RWPE2 (cell line): ENCODE measurements at regions not wholly inside any gene's neighbourhood (a gene's known extent, or its start where the extent isn't known, plus 50 kb on each side); places are given as distances from the start of the nearest gene placed in this dataset.

ENCODE experiments used
- ATAC-seq: fragments of 200-7000 bp; cut with Tn5 transposase; 3 replicates; pipeline ENCODE4 v1.9.1; 2021; ENCODE audit warnings: low read depth
- DNase-seq: peaks from one replicate; pipeline ENCODE4 v3.0.0-alpha.2; 2020; ENCODE audit warnings: low spot score
- H3K27ac ChIP-seq: fragments of 450-650 bp; 2 replicates; pipeline ENCODE4 v1.5.1; 2017; ENCODE audit warnings: mild to moderate bottlenecking; ENCODE audit not compliant: poor library complexity, severe bottlenecking
- H3K27me3 ChIP-seq: fragments of 250-450 bp; sonication (Bioruptor Pico); 2 replicates; pipeline ENCODE4 v1.5.1; 2021; ENCODE audit warnings: mild to moderate bottlenecking, moderate library complexity; ENCODE audit not compliant: insufficient read depth, poor library complexity, severe bottlenecking
- H3K36me3 ChIP-seq: fragments of 250-450 bp; sonication (Bioruptor Pico); 2 replicates; pipeline ENCODE4 v1.5.1; 2020; ENCODE audit warnings: low read depth, mild to moderate bottlenecking, moderate library complexity
- H3K4me1 ChIP-seq: fragments of 250-450 bp; sonication (Bioruptor Pico); 2 replicates; pipeline ENCODE4 v1.5.1; 2021; ENCODE audit warnings: mild to moderate bottlenecking, moderate library complexity; ENCODE audit not compliant: insufficient read depth, poor library complexity, severe bottlenecking
- H3K4me3 ChIP-seq: fragments of 250-450 bp; sonication (Bioruptor Pico); 2 replicates; pipeline ENCODE4 v1.5.1; 2021; ENCODE audit warnings: mild to moderate bottlenecking, moderate library complexity; ENCODE audit not compliant: severe bottlenecking
- H3K9me3 ChIP-seq: fragments of 250-450 bp; sonication (Bioruptor Pico); 2 replicates; pipeline ENCODE4 v1.5.1; 2021; ENCODE audit warnings: mild to moderate bottlenecking, moderate library complexity; ENCODE audit not compliant: severe bottlenecking
- TF ChIP-seq, protein P1 (sequence below): fragments of 450-650 bp; IDR thresholded peaks from one replicate; pipeline ENCODE4 v1.5.1; 2017; ENCODE audit warnings: mild to moderate bottlenecking, moderate library complexity; ENCODE audit not compliant: poor library complexity, severe bottlenecking

DNA sequence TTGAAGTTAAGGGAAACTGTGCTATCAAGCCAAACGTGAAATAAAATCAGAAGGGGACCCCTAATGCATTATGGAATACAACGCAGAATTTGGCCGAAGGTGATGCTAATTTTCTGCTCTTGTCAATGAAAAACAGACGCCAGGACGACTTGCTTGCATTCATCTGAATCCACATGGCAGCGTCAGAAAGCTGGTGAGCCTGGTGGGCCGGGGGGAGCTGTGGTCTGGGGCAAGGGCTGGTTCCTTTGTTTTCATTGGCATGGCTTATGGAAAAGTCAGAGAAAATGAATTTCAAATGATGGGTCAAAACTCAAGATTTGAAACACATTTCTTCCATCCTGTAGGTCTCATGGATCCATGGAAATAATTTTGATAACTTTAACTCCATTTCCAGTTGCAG lies 86.4 kb upstream of the RUNX1 start:
- DNase-seq (no peak), ATAC-seq (no peak)
- H3K27me3 ChIP-seq: no peaks in the 10 kb centered on the region
- H3K9me3 ChIP-seq: no peaks in the 10 kb centered on the region
- H3K27ac ChIP-seq: peak overlapping the region; percentile 93
- no peaks in the 10 kb centered on the region for H3K36me3 ChIP-seq
- H3K4me1 ChIP-seq: peaks cover 47% of the 10 kb centered on the region
- TF ChIP-seq, protein P1, sequence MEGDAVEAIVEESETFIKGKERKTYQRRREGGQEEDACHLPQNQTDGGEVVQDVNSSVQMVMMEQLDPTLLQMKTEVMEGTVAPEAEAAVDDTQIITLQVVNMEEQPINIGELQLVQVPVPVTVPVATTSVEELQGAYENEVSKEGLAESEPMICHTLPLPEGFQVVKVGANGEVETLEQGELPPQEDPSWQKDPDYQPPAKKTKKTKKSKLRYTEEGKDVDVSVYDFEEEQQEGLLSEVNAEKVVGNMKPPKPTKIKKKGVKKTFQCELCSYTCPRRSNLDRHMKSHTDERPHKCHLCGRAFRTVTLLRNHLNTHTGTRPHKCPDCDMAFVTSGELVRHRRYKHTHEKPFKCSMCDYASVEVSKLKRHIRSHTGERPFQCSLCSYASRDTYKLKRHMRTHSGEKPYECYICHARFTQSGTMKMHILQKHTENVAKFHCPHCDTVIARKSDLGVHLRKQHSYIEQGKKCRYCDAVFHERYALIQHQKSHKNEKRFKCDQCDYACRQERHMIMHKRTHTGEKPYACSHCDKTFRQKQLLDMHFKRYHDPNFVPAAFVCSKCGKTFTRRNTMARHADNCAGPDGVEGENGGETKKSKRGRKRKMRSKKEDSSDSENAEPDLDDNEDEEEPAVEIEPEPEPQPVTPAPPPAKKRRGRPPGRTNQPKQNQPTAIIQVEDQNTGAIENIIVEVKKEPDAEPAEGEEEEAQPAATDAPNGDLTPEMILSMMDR: no peak
- H3K4me3 ChIP-seq: no peak overlapping the region

DNA sequence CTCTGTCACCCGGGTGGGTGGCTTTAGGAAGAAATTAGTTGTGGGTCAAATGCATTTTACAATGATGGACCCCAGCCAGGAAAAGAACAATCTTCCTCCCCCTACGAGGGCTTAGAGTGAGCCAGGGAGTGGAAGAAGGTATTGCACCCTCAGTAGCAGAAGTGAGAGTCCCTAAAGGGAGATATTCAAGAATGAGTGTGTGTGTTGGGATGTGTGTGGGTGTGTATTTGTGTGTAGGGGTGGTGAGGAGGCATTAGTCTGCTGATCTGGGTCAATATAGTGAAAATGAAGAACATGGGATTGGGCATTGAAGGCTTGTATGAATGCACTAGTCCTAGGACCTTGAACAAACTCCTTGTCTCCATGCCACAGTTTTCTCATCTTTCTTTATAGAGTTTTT lies 85.2 kb upstream of the RUNX1 start:
- Histone ChIP-seq H3K4me3 (no peak overlapping the region), H3K27me3 (no peaks in the 10 kb centered on the region), H3K27ac (no peak overlapping the region), H3K4me1 (peaks cover 43% of the 10 kb centered on the region), H3K36me3 (no peaks in the 10 kb centered on the region), H3K9me3 (no peaks in the 10 kb centered on the region)
- DNase-seq: no peak
- ATAC-seq: no peak
- TF ChIP-seq, protein P1: no peak

- TF ChIP-seq, protein P1: no peak
- Histone ChIP-seq H3K4me3 (no peak overlapping the region), H3K27me3 (no peaks in the 10 kb centered on the region), H3K36me3 (no peaks in the 10 kb centered on the region), H3K9me3 (no peaks in the 10 kb centered on the region), H3K4me1 (no peaks in the 10 kb centered on the region), H3K27ac (no peak overlapping the region)
- no peak for ATAC-seq
- DNase-seq: no peak
Measured at GRCh38 chr21:35128536-35128935, 79.4 kb upstream of the RUNX1 start.

GRCh38 chr21:35127851-35128250 lies 78.7 kb upstream of the RUNX1 start:
- Histone ChIP-seq H3K4me3 (no peak overlapping the region), H3K27ac (no peak overlapping the region), H3K9me3 (no peaks in the 10 kb centered on the region), H3K27me3 (no peaks in the 10 kb centered on the region), H3K36me3 (no peaks in the 10 kb centered on the region), H3K4me1 (no peaks in the 10 kb centered on the region)
- ATAC-seq: no peak
- DNase-seq: no peak
- TF ChIP-seq, protein P1: no peak

- no peaks in the 10 kb centered on the region for H3K4me1 ChIP-seq
- H3K36me3 ChIP-seq: no peaks in the 10 kb centered on the region
- TF ChIP-seq, protein P1: no peak
- H3K27ac ChIP-seq: no peak overlapping the region
- DNase-seq: no peak
- no peaks in the 10 kb centered on the region for H3K27me3 ChIP-seq
- no peak for ATAC-seq
- no peaks in the 10 kb centered on the region for H3K9me3 ChIP-seq
- no peak overlapping the region for H3K4me3 ChIP-seq
Measured at GRCh38 chr21:35127026-35127425, 77.9 kb upstream of the RUNX1 start.
